WTC11 (cell line): ENCODE measurements at regions not wholly inside any gene's neighbourhood (a gene's known extent, or its start where the extent isn't known, plus 50 kb on each side); places are given as distances from the start of the nearest gene placed in this dataset.

Experiments used
- AFF4 ChIP-seq: sonication (generic); formaldehyde crosslinking; IDR thresholded peaks from 2 replicates; pipeline ENCODE4 v1.8.1; 2023; ENCODE audit warnings: mild to moderate bottlenecking, missing genetic modification reagents, borderline replicate concordance
- CTCF ChIP-seq: fragments of 200-600 bp; IDR thresholded peaks from 2 replicates; pipeline ENCODE4 v1.8.0; 2022; ENCODE audit warnings: antibody characterized with exemption
- E2F4 ChIP-seq: sonication (generic); formaldehyde crosslinking; IDR thresholded peaks from 2 replicates; pipeline ENCODE4 v1.8.1; 2022; ENCODE audit warnings: low read depth, mild to moderate bottlenecking, moderate library complexity, missing genetic modification reagents, borderline replicate concordance
- FOXJ3 ChIP-seq: sonication (generic); formaldehyde crosslinking; IDR thresholded peaks from 2 replicates; pipeline ENCODE4 v1.9.0; 2021; ENCODE audit warnings: missing genetic modification reagents, mild to moderate bottlenecking, borderline replicate concordance
- IRF2 ChIP-seq: sonication (generic); formaldehyde crosslinking; IDR thresholded peaks from 2 replicates; pipeline ENCODE4 v1.8.0; 2022; ENCODE audit warnings: low read depth, missing genetic modification reagents, borderline replicate concordance
- NFYB ChIP-seq: sonication (generic); formaldehyde crosslinking; conservative IDR thresholded peaks from 2 replicates; pipeline ENCODE4 v1.8.0; 2022; ENCODE audit warnings: low read depth, missing genetic modification reagents

GRCh38 chr2:180722551-180723239 lies 257.7 kb upstream of the UBE2E3 start:
- no peak for TF ChIP-seq CTCF
- no peak for TF ChIP-seq E2F4 (CRISPR knock-in tag)
- TF ChIP-seq NFYB: no peak
- no peak for TF ChIP-seq IRF2
- no peak for TF ChIP-seq AFF4
- no peak for TF ChIP-seq FOXJ3
